PFSK-1 (cell line): ENCODE measurements at regions not wholly inside any gene's neighbourhood (a gene's known extent, or its start where the extent isn't known, plus 50 kb on each side); places are given as distances from the start of the nearest gene placed in this dataset.

Source experiments
- FOXP2 ChIP-seq: optimal IDR thresholded peaks from 2 replicates; pipeline ENCODE3; 2011; ENCODE audit warnings: borderline replicate concordance, control low read depth, inconsistent platforms; ENCODE audit not compliant: insufficient read depth; ENCODE audit errors: extremely low read length, extremely low read depth
- POLR2AphosphoS5 ChIP-seq: IDR thresholded peaks from 2 replicates; pipeline ENCODE4 v1.6.1; 2012; ENCODE audit warnings: low read depth, mild to moderate bottlenecking, control low read depth, low read length, moderate library complexity
- SIN3A ChIP-seq: IDR thresholded peaks from 2 replicates; pipeline ENCODE4 v1.6.1; 2012; ENCODE audit warnings: mild to moderate bottlenecking, low read length, moderate library complexity, borderline replicate concordance; ENCODE audit not compliant: insufficient read depth
- TAF1 ChIP-seq: IDR thresholded peaks from 2 replicates; pipeline ENCODE4 v1.6.1; 2012; ENCODE audit warnings: low read length, control low read depth, borderline replicate concordance; ENCODE audit not compliant: insufficient read depth
- TF ChIP-seq, protein P1 (sequence below), 2 experiments: IDR thresholded peaks; 2 replicates each; pipeline versions ENCODE4 v1.6.1 to v1.8.0; 2011 to 2012; ENCODE audit warnings: low read depth in 2 of 2, low read length in 2 of 2, control low read depth in 1 of 2, inconsistent platforms in 1 of 2, mild to moderate bottlenecking in 1 of 2, moderate library complexity in 1 of 2; ENCODE audit not compliant: insufficient read depth in 1 of 2

DNA sequence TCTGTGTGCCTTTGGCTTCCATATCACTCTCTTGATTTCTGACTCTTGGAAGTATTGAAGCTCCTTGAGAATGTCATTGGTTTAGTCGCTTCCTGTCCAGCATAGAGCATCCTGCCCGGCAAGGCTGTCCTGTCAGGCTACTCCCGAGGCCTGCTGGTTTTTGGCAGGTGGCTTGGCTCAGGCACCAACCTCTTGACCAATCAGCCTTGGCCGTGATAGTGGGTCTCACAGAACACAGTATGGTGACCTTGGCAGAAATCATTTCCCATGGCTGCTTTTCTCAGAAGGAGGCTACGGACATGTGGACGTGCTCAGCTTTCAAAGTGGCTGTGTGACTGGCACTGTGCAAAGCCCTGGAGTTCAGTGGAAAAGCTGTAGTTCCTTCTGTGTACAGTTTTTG, 516.9 kb downstream of the REEP3 start:
- TF ChIP-seq, protein P1, sequence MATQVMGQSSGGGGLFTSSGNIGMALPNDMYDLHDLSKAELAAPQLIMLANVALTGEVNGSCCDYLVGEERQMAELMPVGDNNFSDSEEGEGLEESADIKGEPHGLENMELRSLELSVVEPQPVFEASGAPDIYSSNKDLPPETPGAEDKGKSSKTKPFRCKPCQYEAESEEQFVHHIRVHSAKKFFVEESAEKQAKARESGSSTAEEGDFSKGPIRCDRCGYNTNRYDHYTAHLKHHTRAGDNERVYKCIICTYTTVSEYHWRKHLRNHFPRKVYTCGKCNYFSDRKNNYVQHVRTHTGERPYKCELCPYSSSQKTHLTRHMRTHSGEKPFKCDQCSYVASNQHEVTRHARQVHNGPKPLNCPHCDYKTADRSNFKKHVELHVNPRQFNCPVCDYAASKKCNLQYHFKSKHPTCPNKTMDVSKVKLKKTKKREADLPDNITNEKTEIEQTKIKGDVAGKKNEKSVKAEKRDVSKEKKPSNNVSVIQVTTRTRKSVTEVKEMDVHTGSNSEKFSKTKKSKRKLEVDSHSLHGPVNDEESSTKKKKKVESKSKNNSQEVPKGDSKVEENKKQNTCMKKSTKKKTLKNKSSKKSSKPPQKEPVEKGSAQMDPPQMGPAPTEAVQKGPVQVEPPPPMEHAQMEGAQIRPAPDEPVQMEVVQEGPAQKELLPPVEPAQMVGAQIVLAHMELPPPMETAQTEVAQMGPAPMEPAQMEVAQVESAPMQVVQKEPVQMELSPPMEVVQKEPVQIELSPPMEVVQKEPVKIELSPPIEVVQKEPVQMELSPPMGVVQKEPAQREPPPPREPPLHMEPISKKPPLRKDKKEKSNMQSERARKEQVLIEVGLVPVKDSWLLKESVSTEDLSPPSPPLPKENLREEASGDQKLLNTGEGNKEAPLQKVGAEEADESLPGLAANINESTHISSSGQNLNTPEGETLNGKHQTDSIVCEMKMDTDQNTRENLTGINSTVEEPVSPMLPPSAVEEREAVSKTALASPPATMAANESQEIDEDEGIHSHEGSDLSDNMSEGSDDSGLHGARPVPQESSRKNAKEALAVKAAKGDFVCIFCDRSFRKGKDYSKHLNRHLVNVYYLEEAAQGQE (IDR thresholded peaks at IDR 0.05; ENCODE audit: insufficient read depth in 1 of 2, low read depth in 2 of 2, low read length in 2 of 2), result no peak
- TF ChIP-seq TAF1, result no peak
- TF ChIP-seq POLR2AphosphoS5, result no peak
- TF ChIP-seq SIN3A, result no peak
- TF ChIP-seq FOXP2, result no peak
